Mucosa of rectum (tissue), 2 donors: ENCODE measurements at regions not wholly inside any gene's neighbourhood (a gene's known extent, or its start where the extent isn't known, plus 50 kb on each side); places are given as distances from the start of the nearest gene placed in this dataset.

Experiments
- H3K27ac ChIP-seq, 2 donors: one replicate each; pipeline ENCODE4 v1.7.0; 2013; ENCODE audit warnings: inconsistent platforms in 2 of 2, low read depth in 2 of 2, low read length in 2 of 2
- H3K27me3 ChIP-seq, 2 donors: one replicate each; pipeline ENCODE4 v1.7.0; 2013; ENCODE audit warnings: low read length in 2 of 2; ENCODE audit not compliant: control insufficient read depth in 2 of 2, insufficient read depth in 2 of 2
- H3K36me3 ChIP-seq, 2 donors: one replicate each; pipeline ENCODE4 v1.7.0; 2013; ENCODE audit warnings: low read length in 2 of 2; ENCODE audit not compliant: control insufficient read depth in 2 of 2, insufficient read depth in 2 of 2
- H3K4me1 ChIP-seq, 2 donors: one replicate each; pipeline ENCODE4 v1.7.0; 2013; ENCODE audit warnings: low read length in 2 of 2, mild to moderate bottlenecking in 1 of 2; ENCODE audit not compliant: control insufficient read depth in 2 of 2, insufficient read depth in 2 of 2
- H3K4me3 ChIP-seq, 2 donors: one replicate each; pipeline ENCODE4 v1.7.0; 2013; ENCODE audit warnings: low read length in 2 of 2
- H3K9ac ChIP-seq, 2 donors: one replicate each; pipeline ENCODE4 v1.7.0; 2013; ENCODE audit warnings: low read length in 2 of 2, low read depth in 1 of 2, mild to moderate bottlenecking in 1 of 2
- H3K9me3 ChIP-seq, 2 donors: one replicate each; pipeline ENCODE4 v1.7.0; 2013; ENCODE audit warnings: low read length in 2 of 2; ENCODE audit not compliant: control insufficient read depth in 2 of 2
- donor health status: healthy.
- donor health status: Normal muscosa, but diverticular disease.

DNA sequence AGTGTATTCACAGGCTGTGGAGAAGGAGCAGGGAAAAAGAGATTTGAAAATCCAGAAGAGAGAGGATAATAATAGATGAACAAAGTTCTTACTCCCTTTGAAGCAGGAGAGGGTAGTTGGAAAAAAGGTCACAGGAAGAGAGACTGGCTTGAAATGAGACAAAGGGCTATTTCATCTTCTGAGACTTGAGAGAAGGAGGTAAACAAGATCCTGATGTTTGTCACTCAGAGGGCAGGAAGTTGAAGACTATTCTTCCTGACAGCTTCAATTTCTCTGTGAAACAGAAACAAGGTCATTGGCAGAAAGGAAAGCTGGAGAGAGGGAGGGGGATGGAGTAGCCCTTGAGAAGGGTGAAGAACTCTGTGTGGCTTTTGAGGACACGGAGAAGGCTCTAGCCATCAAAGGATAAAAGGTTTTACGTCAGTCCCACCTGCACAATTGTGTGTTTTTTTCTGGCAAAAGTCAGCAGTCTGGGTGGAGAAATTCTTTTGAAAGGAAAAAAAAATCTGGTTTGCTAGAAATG, 216.1 kb upstream of the STEAP4 start:
- Histone ChIP-seq H3K27ac (no peak overlapping the region), H3K4me3 (no peak overlapping the region), H3K9me3 (no peaks in the 10 kb centered on the region), H3K27me3 (no peaks in the 10 kb centered on the region), H3K4me1 (no peaks in the 10 kb centered on the region), H3K36me3 (no peaks in the 10 kb centered on the region), H3K9ac (no peak overlapping the region)

DNA sequence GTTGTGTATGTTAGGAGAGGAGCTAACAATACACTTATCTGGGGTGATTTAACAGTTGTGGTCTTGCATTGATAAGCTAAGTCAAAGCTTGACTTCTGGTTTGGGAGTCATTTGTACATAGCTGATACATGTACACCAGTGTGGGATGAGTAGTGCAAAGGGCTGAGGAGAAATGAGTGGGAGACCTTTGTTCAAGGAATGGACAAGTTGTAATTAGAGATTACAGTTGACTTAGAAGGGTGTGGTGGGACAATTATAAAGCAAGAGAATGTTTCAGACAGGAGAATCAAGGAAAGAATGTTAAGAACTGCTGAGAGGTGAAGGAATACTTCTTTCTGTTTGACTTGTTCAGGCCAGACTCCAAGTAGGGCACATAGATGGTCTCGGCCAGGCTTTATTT, 209.7 kb upstream of the STEAP4 start:
- Histone ChIP-seq H3K4me3 (no peak overlapping the region), H3K9me3 (no peaks in the 10 kb centered on the region), H3K27ac (no peak overlapping the region)

DNA sequence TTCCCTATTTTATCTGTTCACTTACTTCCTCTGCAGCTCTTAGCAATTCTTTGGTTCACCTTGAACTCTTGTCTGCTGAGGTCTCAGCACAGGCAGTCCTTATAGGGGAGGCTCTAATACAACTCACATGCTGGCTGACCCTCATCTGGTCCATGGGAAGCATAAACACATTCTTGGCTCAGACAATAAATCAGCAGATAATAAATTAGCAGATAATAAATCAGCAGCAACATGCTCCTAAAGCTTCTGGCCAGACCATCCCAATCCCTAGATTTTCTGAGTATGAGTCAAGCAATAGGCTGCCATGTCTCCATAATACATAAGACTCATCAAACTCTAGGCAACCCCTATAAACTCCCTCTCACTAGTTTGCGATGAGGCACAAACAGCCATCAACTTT, 208.6 kb upstream of the STEAP4 start:
- no peak overlapping the region for H3K9ac ChIP-seq

More for the DNA sequence above, 209.7 kb upstream of the STEAP4 start:
- Histone ChIP-seq H3K27me3 (no peaks in the 10 kb centered on the region), H3K9ac (no peak overlapping the region), H3K36me3 (no peaks in the 10 kb centered on the region), H3K4me1 (no peaks in the 10 kb centered on the region)

DNA sequence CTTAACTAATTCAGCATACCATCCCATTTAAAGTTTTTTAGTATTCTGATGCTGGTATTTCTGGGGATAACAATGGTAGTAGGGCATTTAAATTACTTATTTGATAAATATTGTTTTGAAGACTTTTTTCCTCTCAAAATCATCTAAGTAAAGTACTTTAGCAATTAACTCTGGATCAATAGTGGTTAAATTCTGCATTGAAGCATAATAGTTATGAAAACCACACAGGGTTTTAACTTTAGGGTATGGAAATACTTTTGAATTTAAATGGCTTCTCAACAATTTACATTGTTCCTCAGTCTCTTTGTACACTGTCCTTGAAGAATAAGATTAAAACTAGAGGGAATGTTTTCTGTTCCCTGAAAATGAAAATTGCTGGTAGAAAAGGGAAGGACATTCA, 202.6 kb upstream of the STEAP4 start:
- Histone ChIP-seq H3K4me1 (no peaks in the 10 kb centered on the region), H3K27me3 (no peaks in the 10 kb centered on the region), H3K4me3 (no peak overlapping the region), H3K27ac (no peak overlapping the region), H3K9ac (no peak overlapping the region), H3K9me3 (peaks cover 0 to 6% of the 10 kb centered on the region in 2 donors), H3K36me3 (no peaks in the 10 kb centered on the region)

More for the DNA sequence above, 208.6 kb upstream of the STEAP4 start:
- no peak overlapping the region for H3K4me3 ChIP-seq
- H3K36me3 ChIP-seq: no peaks in the 10 kb centered on the region
- H3K27ac ChIP-seq: no peak overlapping the region
- no peaks in the 10 kb centered on the region for H3K27me3 ChIP-seq
- H3K9me3 ChIP-seq: peaks cover 0 to 6% of the 10 kb centered on the region in 2 donors
- no peaks in the 10 kb centered on the region for H3K4me1 ChIP-seq

DNA sequence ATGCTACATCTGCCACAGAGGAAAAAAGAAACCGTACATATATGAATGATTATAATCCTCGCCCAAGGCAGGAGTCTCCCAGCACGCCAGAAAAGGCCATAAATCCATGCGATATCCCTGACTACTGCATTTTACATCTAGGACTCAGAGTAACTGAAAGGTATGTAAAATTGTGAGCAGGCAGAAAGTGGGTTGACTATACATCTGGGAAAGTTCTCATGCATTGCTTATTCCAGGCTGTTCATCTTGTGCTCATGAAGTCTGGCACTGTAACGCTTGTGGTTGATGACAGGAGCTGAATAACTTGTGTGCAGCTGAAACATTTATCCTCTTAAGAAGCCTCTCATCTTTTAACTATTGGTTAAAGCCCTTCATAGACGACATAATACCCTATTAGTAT, 193.4 kb upstream of the STEAP4 start:
- no peak overlapping the region for H3K27ac ChIP-seq

DNA sequence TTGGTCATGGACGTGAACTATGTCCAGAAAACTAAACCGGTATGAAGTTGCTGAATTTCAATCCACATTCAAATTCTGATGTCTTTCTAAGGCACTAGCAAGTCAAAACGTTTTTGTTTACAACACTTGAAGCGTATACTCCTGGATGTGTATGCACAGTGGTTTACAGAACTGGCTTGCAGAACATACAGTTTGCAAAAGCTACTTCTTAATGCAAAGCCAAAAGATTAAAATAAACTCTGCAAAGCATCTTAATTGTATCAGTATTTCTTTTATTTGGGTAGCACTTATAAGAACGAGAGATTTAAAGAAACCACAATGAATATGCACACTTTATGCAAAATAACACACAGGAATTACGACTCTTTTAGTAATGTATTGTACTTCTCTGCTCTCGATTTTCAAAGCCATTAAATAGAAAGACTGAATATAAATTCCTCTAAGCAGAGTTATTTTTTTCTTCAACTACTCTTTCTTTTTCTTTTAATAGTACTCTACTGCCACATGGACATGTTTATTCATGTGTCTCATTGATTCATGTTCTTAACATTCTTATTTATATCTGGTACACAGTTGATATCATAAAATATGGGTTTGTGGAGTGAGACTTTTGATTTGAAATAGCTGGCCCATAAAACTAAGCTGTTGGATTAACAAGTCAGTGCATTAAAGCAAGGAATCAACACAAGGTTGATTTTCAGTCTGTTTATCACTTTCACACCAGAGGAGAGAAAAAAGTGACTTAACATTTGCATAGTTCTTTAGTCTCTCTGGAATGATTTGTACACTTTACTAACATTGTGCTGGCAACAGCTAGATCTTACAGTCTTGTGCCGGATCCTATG, 189.4 kb upstream of the STEAP4 start:
- H3K36me3 ChIP-seq: no peaks in the 10 kb centered on the region
- no peak overlapping the region for H3K27ac ChIP-seq
- no peaks in the 10 kb centered on the region for H3K9me3 ChIP-seq
- H3K4me3 ChIP-seq: no peak overlapping the region
- no peak overlapping the region for H3K9ac ChIP-seq
- H3K27me3 ChIP-seq: no peaks in the 10 kb centered on the region
- no peaks in the 10 kb centered on the region for H3K4me1 ChIP-seq

More for the DNA sequence above, 193.4 kb upstream of the STEAP4 start:
- Histone ChIP-seq H3K36me3 (no peaks in the 10 kb centered on the region), H3K4me1 (no peaks in the 10 kb centered on the region), H3K27me3 (no peaks in the 10 kb centered on the region), H3K4me3 (no peak overlapping the region), H3K9me3 (no peaks in the 10 kb centered on the region), H3K9ac (no peak overlapping the region)

DNA sequence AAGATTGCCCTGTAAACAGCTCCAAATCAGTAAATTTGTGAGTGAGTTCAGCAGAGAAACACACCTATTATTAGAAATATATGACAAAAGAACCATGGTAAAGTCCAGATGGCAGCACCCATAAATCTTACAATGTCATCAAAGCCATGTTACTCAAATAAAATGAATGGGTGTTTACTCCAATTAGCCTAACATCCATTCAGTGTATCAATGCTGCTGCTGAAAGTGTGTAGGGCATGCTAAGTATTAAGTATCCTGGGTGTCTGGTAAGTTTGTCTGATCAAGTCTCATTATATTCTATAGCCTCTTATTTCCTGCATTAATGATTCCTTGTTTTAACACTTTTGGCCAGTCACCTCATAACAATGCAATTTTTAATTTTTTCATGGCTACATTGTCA, 185.5 kb upstream of the STEAP4 start:
- Histone ChIP-seq H3K9ac (no peak overlapping the region), H3K36me3 (no peaks in the 10 kb centered on the region), H3K4me1 (no peaks in the 10 kb centered on the region), H3K27me3 (no peaks in the 10 kb centered on the region), H3K4me3 (no peak overlapping the region), H3K27ac (no peak overlapping the region), H3K9me3 (no peaks in the 10 kb centered on the region)

DNA sequence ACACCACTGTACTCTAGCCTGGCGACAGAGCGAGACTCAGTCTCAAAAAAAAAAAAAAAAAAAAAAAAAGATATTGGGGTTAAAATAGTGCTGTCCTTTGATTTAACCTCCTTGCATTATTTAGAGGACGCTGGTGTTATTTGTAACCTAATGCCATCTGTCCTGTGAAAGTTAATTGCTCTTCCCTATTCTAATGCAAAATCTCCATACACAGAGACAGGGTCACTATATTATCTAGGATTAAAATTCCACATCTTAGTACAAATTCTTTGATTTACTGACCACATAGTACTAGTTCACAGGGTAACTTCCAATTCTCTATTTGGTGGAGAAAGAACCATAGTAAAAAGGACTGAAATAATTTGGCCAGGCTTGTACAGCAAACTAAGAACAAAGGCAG, 184.2 kb upstream of the STEAP4 start:
- H3K9ac ChIP-seq: no peak overlapping the region

DNA sequence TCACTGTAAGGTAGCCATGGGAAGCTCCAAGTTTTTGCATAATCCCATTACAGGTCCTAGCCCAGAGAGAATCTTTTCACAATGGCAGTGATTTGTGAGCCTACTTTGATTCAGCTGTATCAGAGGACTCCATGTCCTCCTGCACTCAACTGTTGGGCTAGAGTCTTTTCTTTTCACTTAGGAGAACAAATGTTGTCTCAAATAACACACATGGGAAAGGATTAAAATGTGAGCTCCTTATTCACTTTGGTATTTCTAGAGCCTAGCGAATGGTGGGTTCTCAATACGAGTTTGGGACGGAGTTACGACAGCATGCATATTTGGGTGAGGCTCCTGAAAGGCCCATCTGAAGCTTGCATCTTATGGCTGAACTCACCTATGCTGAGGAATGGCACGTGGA, 183.5 kb upstream of the STEAP4 start:
- Histone ChIP-seq H3K9ac (no peak overlapping the region), H3K4me3 (no peak overlapping the region), H3K36me3 (no peaks in the 10 kb centered on the region), H3K27me3 (no peaks in the 10 kb centered on the region), H3K9me3 (no peaks in the 10 kb centered on the region), H3K27ac (no peak overlapping the region), H3K4me1 (no peaks in the 10 kb centered on the region)

More for the DNA sequence above, 184.2 kb upstream of the STEAP4 start:
- no peaks in the 10 kb centered on the region for H3K36me3 ChIP-seq
- H3K4me1 ChIP-seq: no peaks in the 10 kb centered on the region
- no peak overlapping the region for H3K27ac ChIP-seq
- H3K27me3 ChIP-seq: no peaks in the 10 kb centered on the region
- no peak overlapping the region for H3K4me3 ChIP-seq
- H3K9me3 ChIP-seq: no peaks in the 10 kb centered on the region

DNA sequence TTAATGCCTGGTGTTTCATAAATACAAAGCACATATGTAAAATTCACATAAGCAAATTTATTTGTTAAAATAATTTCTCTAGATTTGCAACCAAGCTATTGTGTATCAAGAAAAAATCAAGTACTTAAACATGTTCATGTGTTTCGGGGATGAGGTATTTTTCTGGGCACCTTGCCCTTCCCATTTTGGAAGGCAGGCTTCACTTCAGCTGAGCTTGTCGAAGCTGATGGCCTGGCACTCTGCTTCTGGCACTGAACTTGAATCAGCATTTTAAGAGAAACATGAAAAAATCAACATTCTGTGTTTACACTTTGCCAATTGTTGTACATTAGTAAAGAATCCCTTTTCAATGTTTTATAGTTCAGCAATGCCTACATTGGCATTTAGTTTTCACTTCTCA, 179.1 kb upstream of the STEAP4 start:
- H3K27me3 ChIP-seq: no peaks in the 10 kb centered on the region
- no peaks in the 10 kb centered on the region for H3K4me1 ChIP-seq
- H3K36me3 ChIP-seq: no peaks in the 10 kb centered on the region
- H3K27ac ChIP-seq: no peak overlapping the region
- no peak overlapping the region for H3K9ac ChIP-seq
- H3K9me3 ChIP-seq: no peaks in the 10 kb centered on the region
- no peak overlapping the region for H3K4me3 ChIP-seq
